PFSK-1 (cell line): ENCODE measurements at regions not wholly inside any gene's neighbourhood (a gene's known extent, or its start where the extent isn't known, plus 50 kb on each side); places are given as distances from the start of the nearest gene placed in this dataset.

Source experiments
- POLR2AphosphoS5 ChIP-seq: IDR thresholded peaks from 2 replicates; pipeline ENCODE4 v1.6.1; 2012; ENCODE audit warnings: low read depth, mild to moderate bottlenecking, control low read depth, low read length, moderate library complexity
- SIN3A ChIP-seq: IDR thresholded peaks from 2 replicates; pipeline ENCODE4 v1.6.1; 2012; ENCODE audit warnings: mild to moderate bottlenecking, low read length, moderate library complexity, borderline replicate concordance; ENCODE audit not compliant: insufficient read depth
- TAF1 ChIP-seq: IDR thresholded peaks from 2 replicates; pipeline ENCODE4 v1.6.1; 2012; ENCODE audit warnings: low read length, control low read depth, borderline replicate concordance; ENCODE audit not compliant: insufficient read depth
- TF ChIP-seq, protein P1 (sequence below), 2 experiments: IDR thresholded peaks; 2 replicates each; pipeline versions ENCODE4 v1.6.1 to v1.8.0; 2011 to 2012; ENCODE audit warnings: low read depth in 2 of 2, low read length in 2 of 2, control low read depth in 1 of 2, inconsistent platforms in 1 of 2, mild to moderate bottlenecking in 1 of 2, moderate library complexity in 1 of 2; ENCODE audit not compliant: insufficient read depth in 1 of 2

DNA sequence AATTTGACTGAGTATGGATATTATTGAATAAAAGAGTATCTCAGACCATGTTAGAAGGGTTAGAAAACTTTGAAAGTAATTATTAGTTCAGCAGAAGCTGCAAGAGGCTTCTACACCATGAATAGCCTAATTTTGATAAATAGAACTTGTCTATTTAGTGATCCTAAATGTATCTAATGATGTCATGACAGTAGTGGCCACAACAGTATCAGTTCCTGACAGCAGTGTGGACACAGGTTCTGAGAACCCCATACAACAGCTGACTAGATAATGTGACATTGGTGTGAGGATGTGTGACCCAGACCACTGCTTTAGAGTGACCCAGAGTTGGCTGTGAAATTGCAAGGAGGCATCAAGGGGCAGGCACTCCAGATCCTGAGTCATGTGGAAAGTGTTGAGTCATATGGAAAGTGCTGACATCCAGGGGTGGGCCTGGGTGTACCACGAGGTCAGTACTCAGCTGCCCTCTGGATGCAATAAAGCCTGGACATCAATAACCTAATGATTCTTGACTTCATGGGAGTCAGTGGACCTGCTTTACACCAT, 754.7 kb downstream of the DHX35 start:
- TF ChIP-seq, protein P1, sequence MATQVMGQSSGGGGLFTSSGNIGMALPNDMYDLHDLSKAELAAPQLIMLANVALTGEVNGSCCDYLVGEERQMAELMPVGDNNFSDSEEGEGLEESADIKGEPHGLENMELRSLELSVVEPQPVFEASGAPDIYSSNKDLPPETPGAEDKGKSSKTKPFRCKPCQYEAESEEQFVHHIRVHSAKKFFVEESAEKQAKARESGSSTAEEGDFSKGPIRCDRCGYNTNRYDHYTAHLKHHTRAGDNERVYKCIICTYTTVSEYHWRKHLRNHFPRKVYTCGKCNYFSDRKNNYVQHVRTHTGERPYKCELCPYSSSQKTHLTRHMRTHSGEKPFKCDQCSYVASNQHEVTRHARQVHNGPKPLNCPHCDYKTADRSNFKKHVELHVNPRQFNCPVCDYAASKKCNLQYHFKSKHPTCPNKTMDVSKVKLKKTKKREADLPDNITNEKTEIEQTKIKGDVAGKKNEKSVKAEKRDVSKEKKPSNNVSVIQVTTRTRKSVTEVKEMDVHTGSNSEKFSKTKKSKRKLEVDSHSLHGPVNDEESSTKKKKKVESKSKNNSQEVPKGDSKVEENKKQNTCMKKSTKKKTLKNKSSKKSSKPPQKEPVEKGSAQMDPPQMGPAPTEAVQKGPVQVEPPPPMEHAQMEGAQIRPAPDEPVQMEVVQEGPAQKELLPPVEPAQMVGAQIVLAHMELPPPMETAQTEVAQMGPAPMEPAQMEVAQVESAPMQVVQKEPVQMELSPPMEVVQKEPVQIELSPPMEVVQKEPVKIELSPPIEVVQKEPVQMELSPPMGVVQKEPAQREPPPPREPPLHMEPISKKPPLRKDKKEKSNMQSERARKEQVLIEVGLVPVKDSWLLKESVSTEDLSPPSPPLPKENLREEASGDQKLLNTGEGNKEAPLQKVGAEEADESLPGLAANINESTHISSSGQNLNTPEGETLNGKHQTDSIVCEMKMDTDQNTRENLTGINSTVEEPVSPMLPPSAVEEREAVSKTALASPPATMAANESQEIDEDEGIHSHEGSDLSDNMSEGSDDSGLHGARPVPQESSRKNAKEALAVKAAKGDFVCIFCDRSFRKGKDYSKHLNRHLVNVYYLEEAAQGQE (IDR thresholded peaks at IDR 0.05; ENCODE audit: insufficient read depth in 1 of 2, low read depth in 2 of 2, low read length in 2 of 2) = no peak
- TF ChIP-seq POLR2AphosphoS5 (no peak), TAF1 (no peak), SIN3A (no peak)
